GM18517 (cell line): ENCODE measurements at regions not wholly inside any gene's neighbourhood (a gene's known extent, or its start where the extent isn't known, plus 50 kb on each side); places are given as distances from the start of the nearest gene placed in this dataset.

Source experiments
- ATAC-seq: cut with Tn5 transposase; IDR thresholded peaks from one replicate; pipeline ENCODE4 v1.9.1; 2021; ENCODE audit warnings: mild to moderate bottlenecking, moderate library complexity; ENCODE audit not compliant: unreplicated experiment

GRCh38 chr1:234668577-234668955 is 58.6 kb upstream of the IRF2BP2 start:
- ATAC-seq = no peak

DNA sequence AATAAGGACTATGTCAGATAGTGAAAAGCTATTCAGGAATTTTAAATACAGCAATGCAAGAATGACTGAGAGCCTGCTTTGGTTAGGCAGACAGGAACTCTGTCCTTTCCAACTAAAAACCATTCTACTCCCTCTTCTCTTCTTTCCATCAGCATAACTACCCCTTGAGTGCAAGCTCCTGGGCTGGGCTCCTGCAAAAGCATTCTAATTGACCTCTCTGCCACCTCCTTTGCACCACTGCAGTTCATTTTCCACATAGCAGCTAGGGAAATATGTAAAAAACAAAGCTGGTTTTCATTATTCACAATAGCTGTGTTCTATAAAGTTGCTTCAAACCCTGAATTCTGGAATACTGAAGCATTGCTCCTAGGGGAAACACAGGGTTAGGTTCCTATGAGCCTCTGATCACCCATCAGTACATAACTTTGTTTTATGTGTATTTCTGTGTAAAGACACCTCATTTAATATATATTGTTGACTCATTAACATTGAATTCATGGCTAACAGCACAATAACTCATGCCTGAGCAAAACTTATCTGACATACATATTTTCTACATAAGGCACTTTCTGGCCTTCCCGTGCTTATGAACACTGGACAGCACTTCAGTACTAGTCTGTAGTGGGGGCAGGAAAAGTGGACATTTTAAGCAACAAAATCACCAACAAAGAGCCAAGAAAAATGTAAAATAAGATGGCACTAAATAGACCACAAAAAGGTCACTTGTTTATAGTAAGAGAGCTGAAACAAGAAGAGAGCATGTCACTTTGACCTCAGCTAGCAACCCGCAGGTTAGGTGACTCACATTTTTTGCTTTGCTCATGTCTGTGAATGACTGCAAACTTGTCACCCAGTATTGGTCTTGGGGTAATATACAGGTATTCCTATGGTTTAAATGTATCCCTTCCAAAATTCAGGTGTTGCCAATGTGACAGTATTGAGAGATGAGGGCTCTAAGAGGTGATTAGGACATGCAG is 57.9 kb upstream of the IRF2BP2 start:
- ATAC-seq = no peak

DNA sequence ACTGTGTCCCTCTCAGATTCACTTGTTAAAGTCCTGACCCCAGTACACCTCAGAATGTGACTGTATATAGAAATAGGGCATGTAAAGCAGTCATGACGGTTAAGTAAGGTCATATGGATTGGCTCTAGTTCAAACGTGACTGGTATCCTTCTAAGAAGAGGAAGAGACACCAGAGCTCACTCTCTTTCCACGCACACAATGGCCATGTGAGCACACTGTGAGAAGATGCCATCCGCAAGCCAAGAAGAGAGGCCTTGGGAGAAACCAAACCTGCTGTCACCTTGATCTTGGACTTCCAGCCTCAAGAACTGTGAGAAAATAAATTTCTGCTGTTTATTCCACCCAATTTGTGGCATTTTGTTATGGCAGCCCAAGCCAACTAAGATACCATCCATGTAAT is 56.8 kb upstream of the IRF2BP2 start:
- ATAC-seq = no peak

- ATAC-seq = no peak
Measured at GRCh38 chr1:234665975-234666605, 56.1 kb upstream of the IRF2BP2 start.

DNA sequence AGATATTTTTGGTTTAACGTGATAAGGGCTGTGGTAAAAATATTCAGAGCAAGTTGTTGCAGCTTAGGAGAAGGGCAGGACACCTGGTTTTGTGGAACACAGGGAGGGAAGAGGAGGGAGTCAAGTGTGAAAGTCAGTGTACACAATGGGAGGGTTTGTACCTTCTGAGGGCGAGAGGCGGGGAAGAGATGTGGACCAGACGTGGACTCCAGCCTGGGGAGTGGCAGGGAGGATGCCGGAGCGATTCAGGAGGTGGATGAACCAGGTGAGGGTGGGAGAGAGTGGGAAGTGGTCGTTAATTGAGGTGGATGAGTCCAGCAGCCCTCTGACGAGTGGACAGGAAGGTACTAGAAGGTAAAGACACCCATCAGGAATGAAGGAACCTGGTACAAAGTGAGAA is 52.2 kb upstream of the IRF2BP2 start:
- no peak for ATAC-seq

GRCh38 chr1:234661317-234661928 is 51.4 kb upstream of the IRF2BP2 start:
- ATAC-seq = no peak

GRCh38 chr1:234660536-234661316 is 50.7 kb upstream of the IRF2BP2 start:
- ATAC-seq = no peak
